IMR-90 (cell line): ENCODE measurements at regions not wholly inside any gene's neighbourhood (a gene's known extent, or its start where the extent isn't known, plus 50 kb on each side); places are given as distances from the start of the nearest gene placed in this dataset.

Source experiments
- CEBPB ChIP-seq: IDR thresholded peaks from 2 replicates; pipeline ENCODE4 v1.6.1; 2012; ENCODE audit warnings: low read depth, low read length, improper control_type of control experiment
- CTCF ChIP-seq: conservative IDR thresholded peaks from 2 replicates; pipeline ENCODE4 v1.5.1; 2012; ENCODE audit warnings: mild to moderate bottlenecking, low read depth, low read length, improper control_type of control experiment
- MAFK ChIP-seq: IDR thresholded peaks from 2 replicates; pipeline ENCODE4 v1.6.1; 2012; ENCODE audit warnings: low read depth, low read length, improper control_type of control experiment

GRCh38 chr9:79346350-79347020 is 225.3 kb upstream of the TLE4 start:
- no peak for TF ChIP-seq MAFK
- TF ChIP-seq CEBPB: no peak
- no peak for TF ChIP-seq CTCF
